ENCODE measurements at regions not wholly inside any gene's neighbourhood (a gene's known extent, or its start where the extent isn't known, plus 50 kb on each side); places are given as distances from the start of the nearest gene placed in this dataset.

DNA sequence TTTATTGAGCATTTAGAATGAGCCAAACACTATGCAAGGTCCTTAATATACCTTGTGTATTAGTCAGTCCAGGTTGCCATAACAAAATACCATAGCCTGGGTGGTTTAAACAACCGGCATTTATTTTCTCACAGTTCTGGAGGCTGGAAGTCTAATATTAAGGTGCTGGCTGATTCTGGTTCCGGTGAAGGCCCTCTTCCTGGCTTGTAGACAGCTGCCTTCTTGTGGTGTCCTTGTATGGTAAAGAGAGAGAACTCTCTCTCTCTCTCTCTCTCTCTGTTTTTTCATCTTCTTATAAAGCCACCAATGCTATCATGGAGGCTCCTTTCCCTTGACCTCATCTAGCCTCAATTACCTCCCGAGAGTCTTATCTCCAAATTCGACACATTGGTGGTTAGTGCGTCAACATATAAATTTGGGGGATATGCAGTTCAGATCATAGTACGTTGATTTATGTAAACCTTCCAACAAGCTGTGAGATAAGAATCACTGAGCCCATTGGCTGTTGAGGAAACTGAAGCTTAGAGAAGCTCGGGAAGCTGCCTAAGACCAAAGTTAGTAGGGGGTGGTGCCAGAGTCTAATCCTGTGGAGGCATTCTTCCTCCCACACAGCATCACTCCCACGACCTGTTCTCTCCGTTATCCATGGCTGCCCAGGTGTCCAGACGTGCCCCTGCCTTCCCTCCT, 298.0 kb upstream of the PROK2 start:
- TF ChIP-seq POLR2A (IDR thresholded peaks at IDR 0.05), result no peak
- TF ChIP-seq, protein P1, sequence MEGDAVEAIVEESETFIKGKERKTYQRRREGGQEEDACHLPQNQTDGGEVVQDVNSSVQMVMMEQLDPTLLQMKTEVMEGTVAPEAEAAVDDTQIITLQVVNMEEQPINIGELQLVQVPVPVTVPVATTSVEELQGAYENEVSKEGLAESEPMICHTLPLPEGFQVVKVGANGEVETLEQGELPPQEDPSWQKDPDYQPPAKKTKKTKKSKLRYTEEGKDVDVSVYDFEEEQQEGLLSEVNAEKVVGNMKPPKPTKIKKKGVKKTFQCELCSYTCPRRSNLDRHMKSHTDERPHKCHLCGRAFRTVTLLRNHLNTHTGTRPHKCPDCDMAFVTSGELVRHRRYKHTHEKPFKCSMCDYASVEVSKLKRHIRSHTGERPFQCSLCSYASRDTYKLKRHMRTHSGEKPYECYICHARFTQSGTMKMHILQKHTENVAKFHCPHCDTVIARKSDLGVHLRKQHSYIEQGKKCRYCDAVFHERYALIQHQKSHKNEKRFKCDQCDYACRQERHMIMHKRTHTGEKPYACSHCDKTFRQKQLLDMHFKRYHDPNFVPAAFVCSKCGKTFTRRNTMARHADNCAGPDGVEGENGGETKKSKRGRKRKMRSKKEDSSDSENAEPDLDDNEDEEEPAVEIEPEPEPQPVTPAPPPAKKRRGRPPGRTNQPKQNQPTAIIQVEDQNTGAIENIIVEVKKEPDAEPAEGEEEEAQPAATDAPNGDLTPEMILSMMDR (IDR thresholded peaks at IDR 0.05), result no peak

Data from vagina (tissue), 2 donors.